ENCODE measurements at regions not wholly inside any gene's neighbourhood (a gene's known extent, or its start where the extent isn't known, plus 50 kb on each side); places are given as distances from the start of the nearest gene placed in this dataset.

GRCh38 chr15:77541421-77542181, 91.1 kb downstream of the LINGO1 start:
- no peak for DNase-seq (ENCODE audit: low read depth in 4 of 4, low spot score in 1 of 4)

GRCh38 chr15:77540312-77541060, 92.2 kb downstream of the LINGO1 start:
- DNase-seq (ENCODE audit: low read depth in 4 of 4, low spot score in 1 of 4) = no peak

- no peak for DNase-seq (ENCODE audit: low read depth in 4 of 4, low spot score in 1 of 4)
Observed at GRCh38 chr15:77538793-77539497, 93.8 kb downstream of the LINGO1 start.

- DNase-seq (ENCODE audit: low read depth in 4 of 4, low spot score in 1 of 4) = no peak
Observed at GRCh38 chr15:77538027-77538451, 94.7 kb downstream of the LINGO1 start.

GRCh38 chr15:77537006-77537405, 95.7 kb downstream of the LINGO1 start:
- no peak for DNase-seq (ENCODE audit: low read depth in 4 of 4, low spot score in 1 of 4)

- no peak for DNase-seq (ENCODE audit: low read depth in 4 of 4, low spot score in 1 of 4)
Observed at GRCh38 chr15:77535845-77536244, 96.9 kb downstream of the LINGO1 start.

Data from stimulated activated CD4-positive, alpha-beta T cell treated with anti-CD3 and anti-CD28 coated beads, Interleukin-1b, Interleukin-23, amount 100 ng/mL, for 24 hours (primary cell).